Astrocyte of the spinal cord (primary cell): ENCODE measurements at regions not wholly inside any gene's neighbourhood (a gene's known extent, or its start where the extent isn't known, plus 50 kb on each side); places are given as distances from the start of the nearest gene placed in this dataset.
A peak's percentile ranks its signal among the peaks of the same experiment; 100 is the strongest.

Experiments
- DNase-seq: peaks from one replicate; pipeline ENCODE4 v3.0.0; 2011; ENCODE audit warnings: low read depth, low spot score
- H3K4me3 ChIP-seq: 2 replicates; pipeline ENCODE4 v1.5.1; 2011; ENCODE audit warnings: low read depth, mild to moderate bottlenecking, low read length, moderate library complexity
- CTCF ChIP-seq: IDR thresholded peaks from 2 replicates; pipeline ENCODE4 v1.5.1; 2012; ENCODE audit warnings: low read depth, mild to moderate bottlenecking, low read length, inconsistent platforms
- in situ Hi-C: cut with HindIII; loops from 2 replicates; pipeline ENCODE4 v1.10.0; 2017; ENCODE audit warnings: low sequenced_read_pairs

DNA sequence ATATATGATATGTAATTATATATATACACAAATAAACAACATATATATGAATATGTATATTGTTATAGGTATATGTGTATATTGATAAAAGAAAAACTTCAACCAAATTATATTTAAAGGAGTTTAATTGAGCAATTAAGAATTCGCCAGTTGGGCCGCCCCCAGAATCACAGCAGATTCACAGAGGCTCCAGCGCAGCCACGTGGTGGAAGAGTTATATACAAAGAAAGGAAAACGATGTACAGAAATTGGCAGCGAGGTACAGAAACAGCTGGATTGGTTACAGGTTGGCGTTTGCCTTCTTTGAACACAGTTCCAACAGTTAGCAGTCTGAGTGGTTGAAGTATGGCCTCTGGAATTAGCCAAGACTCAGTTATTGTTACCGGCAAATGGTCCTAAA, 137.3 kb upstream of the SLC24A5 start:
- no peak overlapping the region for H3K4me3 ChIP-seq
- no peak for TF ChIP-seq CTCF
- in situ Hi-C loops, result no loop called here
- no peak for DNase-seq

DNA sequence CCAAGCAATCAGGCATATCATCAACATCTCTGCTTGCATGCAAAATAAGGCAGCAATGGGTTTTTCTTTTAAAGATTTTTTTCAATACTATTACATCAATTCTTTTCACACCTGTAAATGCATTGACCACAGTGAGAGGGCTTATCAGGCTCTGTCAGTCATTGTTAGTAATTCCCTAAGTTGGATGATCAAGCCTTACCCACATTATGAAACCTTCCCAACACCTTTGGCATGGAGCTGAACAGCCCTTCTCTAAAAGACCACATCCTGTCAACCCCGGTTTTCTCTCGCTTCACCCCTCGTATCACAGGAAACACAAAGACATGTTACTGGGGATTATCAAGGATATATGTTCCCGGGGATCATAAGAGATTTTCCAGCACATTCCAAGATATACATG, 135.2 kb upstream of the SLC24A5 start:
- DNase-seq, result no peak
- no peak for TF ChIP-seq CTCF
- H3K4me3 ChIP-seq, result no peak overlapping the region
- in situ Hi-C loops, result no loop called here

GRCh38 chr15:47987461-47987860, 133.3 kb upstream of the SLC24A5 start:
- no peak for DNase-seq
- H3K4me3 ChIP-seq, result no peak overlapping the region
- no peak for TF ChIP-seq CTCF
- in situ Hi-C loops, result no loop called here

DNA sequence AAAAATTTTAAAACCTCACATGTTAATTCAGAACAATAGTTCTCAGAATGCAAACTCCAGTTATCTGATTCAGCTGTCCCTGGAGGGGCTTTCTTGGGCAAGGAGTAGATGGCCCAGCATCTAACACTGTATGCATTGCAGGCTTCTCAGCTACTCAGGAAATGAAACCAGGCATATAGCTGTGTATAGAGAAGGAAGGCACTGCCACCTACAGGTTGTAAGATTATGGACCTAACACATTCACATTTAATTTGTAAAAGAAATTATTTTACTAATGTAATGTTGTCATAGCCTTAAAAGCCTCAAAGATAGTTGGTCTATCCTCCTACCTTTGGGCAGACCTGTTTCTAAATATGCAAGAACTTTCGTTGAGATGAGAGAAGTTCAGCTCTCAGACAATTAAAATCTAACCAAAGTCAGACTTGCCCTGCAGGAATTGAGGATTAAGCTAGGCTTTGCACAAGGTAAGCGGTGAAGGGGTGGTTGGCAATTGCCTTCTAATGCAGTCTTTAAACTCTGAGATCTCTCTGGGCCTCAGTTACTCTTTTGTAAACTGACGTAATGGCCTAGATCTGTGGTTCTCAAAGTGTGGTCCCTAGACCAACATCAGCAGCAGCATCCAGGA, 132.8 kb upstream of the SLC24A5 start:
- in situ Hi-C loops, result no loop called here
- peak; percentile 71 for DNase-seq
- no peak overlapping the region for H3K4me3 ChIP-seq
- peak; percentile 55 for TF ChIP-seq CTCF

DNA sequence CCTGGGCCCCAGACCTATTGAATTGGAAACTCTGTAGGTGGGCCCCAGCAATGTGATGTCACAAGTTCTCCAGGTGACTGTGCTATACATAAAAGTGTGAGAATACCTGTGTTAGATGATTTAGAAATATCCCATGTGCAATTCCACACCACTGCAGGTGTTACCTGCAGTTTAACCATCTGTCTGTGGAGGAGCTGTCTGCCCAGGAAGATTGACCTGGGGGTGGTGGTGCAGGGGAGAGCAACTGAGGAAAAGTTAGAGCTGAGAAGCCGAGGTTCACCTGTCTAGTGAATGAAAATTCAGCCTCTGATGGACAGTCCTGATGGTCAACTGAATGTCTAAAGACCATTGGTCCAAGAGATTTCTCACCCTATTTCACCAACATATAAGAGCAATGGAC, 132.2 kb upstream of the SLC24A5 start:
- H3K4me3 ChIP-seq, result no peak overlapping the region
- in situ Hi-C loops, result no loop called here
- DNase-seq, result no peak
- no peak for TF ChIP-seq CTCF

DNA sequence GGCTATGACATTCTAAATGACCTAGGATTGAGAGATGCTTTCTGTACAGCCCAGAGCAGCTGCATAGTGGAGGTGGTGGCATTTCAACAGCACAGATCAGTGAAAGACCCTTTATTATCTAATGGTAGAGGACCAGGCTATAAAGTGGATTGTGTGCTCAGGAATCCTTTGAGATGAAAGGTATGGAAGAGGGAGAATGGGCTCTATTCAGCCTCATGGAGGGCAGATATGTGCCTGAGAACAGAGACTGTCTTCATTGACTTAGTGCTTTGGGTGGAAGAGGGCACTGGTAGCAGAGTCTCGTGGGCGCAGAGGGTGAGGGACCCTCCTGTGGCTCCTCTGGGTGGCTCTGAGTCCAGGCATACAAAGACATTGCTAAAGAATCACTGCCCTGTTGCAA, 130.0 kb upstream of the SLC24A5 start:
- no peak overlapping the region for H3K4me3 ChIP-seq
- in situ Hi-C loops, result no loop called here
- TF ChIP-seq CTCF, result no peak
- no peak for DNase-seq

DNA sequence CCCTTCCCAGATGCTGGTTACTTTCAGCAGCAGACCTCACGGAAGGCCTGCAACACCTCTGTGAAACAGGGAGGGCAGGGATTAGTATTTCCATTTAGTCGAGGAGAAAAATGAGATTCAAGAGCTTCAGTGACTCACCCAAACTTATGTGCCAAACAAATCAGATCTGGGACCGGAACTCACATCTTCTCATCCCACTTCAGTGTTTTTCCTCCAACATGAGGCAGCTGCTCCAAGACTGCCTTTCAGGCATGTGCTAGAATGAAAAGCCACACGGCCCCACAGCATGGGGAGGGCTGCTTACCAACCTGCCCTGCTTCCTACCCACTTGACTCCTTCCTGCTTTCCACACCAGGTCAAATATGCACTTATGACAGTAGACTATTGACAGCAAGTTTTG, 129.4 kb upstream of the SLC24A5 start:
- TF ChIP-seq CTCF, result no peak
- in situ Hi-C loops, result no loop called here

More for the DNA sequence above, 129.4 kb upstream of the SLC24A5 start:
- DNase-seq, result peak; percentile 29
- no peak overlapping the region for H3K4me3 ChIP-seq
